ENCODE measurements at regions not wholly inside any gene's neighbourhood (a gene's known extent, or its start where the extent isn't known, plus 50 kb on each side); places are given as distances from the start of the nearest gene placed in this dataset.

DNA sequence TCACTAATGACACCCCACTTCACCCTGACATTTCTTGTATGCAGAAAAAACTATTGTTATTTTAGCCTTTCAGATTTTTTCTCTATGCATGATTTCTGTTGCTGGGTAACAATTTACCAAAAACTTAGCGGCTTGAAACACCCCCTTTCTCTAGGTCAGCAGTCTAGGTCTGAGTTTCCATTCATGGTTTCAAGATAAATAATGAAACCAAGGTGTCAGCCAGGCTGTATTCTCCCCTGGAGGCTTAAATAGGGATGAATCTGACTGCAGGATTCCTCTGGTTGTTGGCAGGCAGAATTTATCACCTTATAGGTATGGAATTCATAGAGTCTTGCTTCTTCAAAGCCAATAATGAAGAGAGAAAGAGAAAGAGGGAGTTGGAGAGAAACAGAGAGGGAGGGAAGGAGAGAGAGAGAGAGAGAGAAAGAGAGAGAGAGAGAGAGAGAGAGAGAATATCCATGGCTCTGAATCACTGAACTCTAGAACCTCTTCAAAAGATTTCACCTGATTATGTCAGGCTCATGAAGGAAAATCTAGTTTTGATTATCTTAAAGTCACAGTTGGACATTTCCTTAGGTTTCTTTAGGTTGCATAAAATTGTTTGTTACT is 1224.6 kb upstream of the LRRTM3 start:
- Histone ChIP-seq H3K23ac (ENCODE audit: low read length) (no peak overlapping the region), H2BK5ac (ENCODE audit: low read length) (no peak overlapping the region), H3K27ac (ENCODE audit: low read depth, low read length) (no peak overlapping the region), H3K9ac (ENCODE audit: low read length) (no peak overlapping the region), H3K18ac (ENCODE audit: low read length) (no peak overlapping the region), H3K4me2 (ENCODE audit: low read length) (no peak overlapping the region), H3K79me1 (ENCODE audit: low read length) (no peaks in the 10 kb centered on the region), H3K27me3 (ENCODE audit: insufficient read depth, low read length, poor library complexity) (no peaks in the 10 kb centered on the region), H2BK15ac (replicated peaks; ENCODE audit: low read depth) (no peak overlapping the region), H3K4ac (ENCODE audit: low read depth, low read length) (no peak overlapping the region), H3K36me3 (ENCODE audit: control insufficient read depth, insufficient read depth, low read length) (no peaks in the 10 kb centered on the region), H3K4me3 (ENCODE audit: low read length) (no peak overlapping the region), H2AK5ac (ENCODE audit: low read length) (no peak overlapping the region), H3K4me1 (ENCODE audit: control insufficient read depth, low read depth, low read length) (no peaks in the 10 kb centered on the region), H4K8ac (ENCODE audit: low read depth, low read length) (no peak overlapping the region), H4K5ac (ENCODE audit: low read length) (no peak overlapping the region), H3K56ac (ENCODE audit: low read length) (no peak overlapping the region), H3K79me2 (ENCODE audit: control insufficient read depth, insufficient read depth, low read length) (no peaks in the 10 kb centered on the region), H2BK120ac (ENCODE audit: low read depth, low read length) (no peak overlapping the region)
- WGBS (ENCODE audit: extremely low coverage, insufficient coverage, low lambda C conversion rate), result no CpG with 5 or more reads among the region's 1 CpG
- no peak for DNase-seq

DNA sequence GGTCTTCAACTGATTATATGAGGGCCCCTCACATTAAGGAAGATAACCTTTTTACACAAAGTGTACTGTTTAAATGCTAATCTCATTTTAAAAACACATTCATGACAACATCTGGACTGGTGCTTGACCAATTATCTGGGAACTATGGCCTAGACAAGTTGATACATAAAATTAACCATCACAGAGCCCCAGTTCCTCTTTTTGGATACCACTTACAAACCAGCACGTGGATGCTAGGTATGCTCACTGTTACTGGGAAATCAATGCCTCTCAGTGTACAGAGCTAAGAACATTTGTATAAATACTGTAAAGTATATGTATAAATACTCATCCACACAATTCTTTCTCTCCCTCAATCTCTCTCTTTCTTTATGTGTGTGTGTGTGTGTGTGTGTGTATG is 1217.8 kb upstream of the LRRTM3 start:
- Histone ChIP-seq H3K23ac (ENCODE audit: low read length) (no peak overlapping the region), H2BK120ac (ENCODE audit: low read depth, low read length) (no peak overlapping the region), H2BK15ac (replicated peaks; ENCODE audit: low read depth) (no peak overlapping the region), H4K8ac (ENCODE audit: low read depth, low read length) (no peak overlapping the region), H4K5ac (ENCODE audit: low read length) (no peak overlapping the region), H3K79me1 (ENCODE audit: low read length) (no peaks in the 10 kb centered on the region), H3K56ac (ENCODE audit: low read length) (no peak overlapping the region), H3K79me2 (ENCODE audit: control insufficient read depth, insufficient read depth, low read length) (no peaks in the 10 kb centered on the region), H2BK5ac (ENCODE audit: low read length) (no peak overlapping the region), H3K27me3 (ENCODE audit: insufficient read depth, low read length, poor library complexity) (no peaks in the 10 kb centered on the region), H3K4me3 (ENCODE audit: low read length) (no peak overlapping the region), H2AK5ac (ENCODE audit: low read length) (no peak overlapping the region), H3K36me3 (ENCODE audit: control insufficient read depth, insufficient read depth, low read length) (no peaks in the 10 kb centered on the region), H3K27ac (ENCODE audit: low read depth, low read length) (no peak overlapping the region), H3K4me2 (ENCODE audit: low read length) (no peak overlapping the region), H3K9ac (ENCODE audit: low read length) (no peak overlapping the region), H3K4me1 (ENCODE audit: control insufficient read depth, low read depth, low read length) (no peaks in the 10 kb centered on the region), H3K18ac (ENCODE audit: low read length) (no peak overlapping the region), H3K4ac (ENCODE audit: low read depth, low read length) (no peak overlapping the region)
- DNase-seq, result no peak
- WGBS (ENCODE audit: extremely low coverage, insufficient coverage, low lambda C conversion rate), result no CpG with 5 or more reads among the region's 1 CpG

DNA sequence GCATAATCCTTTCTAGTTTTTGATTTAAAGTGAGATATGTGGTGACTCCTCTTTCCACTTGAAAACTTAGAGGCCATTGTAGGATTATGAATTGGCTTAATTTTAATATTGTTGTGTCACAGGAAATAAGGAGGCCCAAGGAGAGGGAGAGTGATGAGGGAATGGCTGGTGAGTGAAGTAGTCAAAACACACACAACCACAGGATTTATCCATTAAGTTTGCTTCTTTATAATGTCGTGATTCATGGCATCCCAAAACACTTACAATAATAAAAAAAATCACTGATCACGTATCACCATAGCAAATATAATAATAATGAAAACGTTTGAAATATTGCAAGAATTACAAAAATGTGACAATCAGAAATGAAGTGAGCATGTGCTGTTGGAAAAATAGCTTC is 1215.5 kb upstream of the LRRTM3 start:
- no peak overlapping the region for H4K5ac ChIP-seq (ENCODE audit: low read length)
- H3K56ac ChIP-seq (ENCODE audit: low read length), result no peak overlapping the region
- no peak overlapping the region for H3K4me2 ChIP-seq (ENCODE audit: low read length)
- no peak overlapping the region for H3K4me3 ChIP-seq (ENCODE audit: low read length)
- H3K27ac ChIP-seq (ENCODE audit: low read depth, low read length), result no peak overlapping the region
- no peak overlapping the region for H2BK120ac ChIP-seq (ENCODE audit: low read depth, low read length)
- no peak overlapping the region for H2BK5ac ChIP-seq (ENCODE audit: low read length)
- H4K8ac ChIP-seq (ENCODE audit: low read depth, low read length), result no peak overlapping the region
- H3K36me3 ChIP-seq (ENCODE audit: control insufficient read depth, insufficient read depth, low read length), result no peaks in the 10 kb centered on the region
- no peak overlapping the region for H3K4ac ChIP-seq (ENCODE audit: low read depth, low read length)
- H3K9ac ChIP-seq (ENCODE audit: low read length), result no peak overlapping the region
- no peak overlapping the region for H2AK5ac ChIP-seq (ENCODE audit: low read length)
- no peak overlapping the region for H3K18ac ChIP-seq (ENCODE audit: low read length)
- no peaks in the 10 kb centered on the region for H3K79me2 ChIP-seq (ENCODE audit: control insufficient read depth, insufficient read depth, low read length)
- H3K27me3 ChIP-seq (ENCODE audit: insufficient read depth, low read length, poor library complexity), result no peaks in the 10 kb centered on the region
- no peak for DNase-seq
- H2BK15ac ChIP-seq (replicated peaks; ENCODE audit: low read depth), result no peak overlapping the region
- no peaks in the 10 kb centered on the region for H3K4me1 ChIP-seq (ENCODE audit: control insufficient read depth, low read depth, low read length)
- H3K23ac ChIP-seq (ENCODE audit: low read length), result no peak overlapping the region
- no peaks in the 10 kb centered on the region for H3K79me1 ChIP-seq (ENCODE audit: low read length)
- WGBS (ENCODE audit: extremely low coverage, insufficient coverage, low lambda C conversion rate), result no CpG with 5 or more reads among the region's 3 CpGs

DNA sequence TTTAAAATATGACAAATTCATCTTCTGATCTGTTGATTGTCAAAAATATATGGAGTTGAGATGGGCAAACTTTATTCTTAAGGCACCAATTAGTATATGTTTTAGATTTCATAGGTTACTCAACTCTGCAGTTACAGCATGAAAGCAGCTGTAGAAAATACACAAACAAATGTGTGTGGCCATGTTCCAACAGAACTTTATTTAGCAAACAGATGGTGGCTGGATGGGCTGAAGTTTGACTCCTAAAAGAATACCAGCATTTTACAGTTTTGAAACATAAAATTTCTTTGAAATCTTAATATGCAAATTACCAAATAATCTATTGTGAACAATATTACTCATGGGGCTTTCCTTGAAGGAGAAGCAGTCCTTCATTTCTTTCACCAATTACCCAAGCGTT is 1206.0 kb upstream of the LRRTM3 start:
- H3K79me1 ChIP-seq (ENCODE audit: low read length), result no peaks in the 10 kb centered on the region
- no peak overlapping the region for H3K4me2 ChIP-seq (ENCODE audit: low read length)
- H2BK120ac ChIP-seq (ENCODE audit: low read depth, low read length), result no peak overlapping the region
- no peak overlapping the region for H2BK15ac ChIP-seq (replicated peaks; ENCODE audit: low read depth)
- H3K79me2 ChIP-seq (ENCODE audit: control insufficient read depth, insufficient read depth, low read length), result no peaks in the 10 kb centered on the region
- H3K18ac ChIP-seq (ENCODE audit: low read length), result no peak overlapping the region
- no peak overlapping the region for H4K8ac ChIP-seq (ENCODE audit: low read depth, low read length)
- H3K4me1 ChIP-seq (ENCODE audit: control insufficient read depth, low read depth, low read length), result no peaks in the 10 kb centered on the region
- no peak overlapping the region for H3K4ac ChIP-seq (ENCODE audit: low read depth, low read length)
- H4K5ac ChIP-seq (ENCODE audit: low read length), result no peak overlapping the region
- H3K56ac ChIP-seq (ENCODE audit: low read length), result no peak overlapping the region
- H3K36me3 ChIP-seq (ENCODE audit: control insufficient read depth, insufficient read depth, low read length), result no peaks in the 10 kb centered on the region
- no peak overlapping the region for H3K9ac ChIP-seq (ENCODE audit: low read length)
- no peaks in the 10 kb centered on the region for H3K27me3 ChIP-seq (ENCODE audit: insufficient read depth, low read length, poor library complexity)
- no CpG with 5 or more reads among the region's 1 CpG for WGBS (ENCODE audit: extremely low coverage, insufficient coverage, low lambda C conversion rate)
- no peak for DNase-seq
- no peak overlapping the region for H3K4me3 ChIP-seq (ENCODE audit: low read length)
- H2AK5ac ChIP-seq (ENCODE audit: low read length), result no peak overlapping the region
- no peak overlapping the region for H3K27ac ChIP-seq (ENCODE audit: low read depth, low read length)
- no peak overlapping the region for H3K23ac ChIP-seq (ENCODE audit: low read length)
- no peak overlapping the region for H2BK5ac ChIP-seq (ENCODE audit: low read length)

DNA sequence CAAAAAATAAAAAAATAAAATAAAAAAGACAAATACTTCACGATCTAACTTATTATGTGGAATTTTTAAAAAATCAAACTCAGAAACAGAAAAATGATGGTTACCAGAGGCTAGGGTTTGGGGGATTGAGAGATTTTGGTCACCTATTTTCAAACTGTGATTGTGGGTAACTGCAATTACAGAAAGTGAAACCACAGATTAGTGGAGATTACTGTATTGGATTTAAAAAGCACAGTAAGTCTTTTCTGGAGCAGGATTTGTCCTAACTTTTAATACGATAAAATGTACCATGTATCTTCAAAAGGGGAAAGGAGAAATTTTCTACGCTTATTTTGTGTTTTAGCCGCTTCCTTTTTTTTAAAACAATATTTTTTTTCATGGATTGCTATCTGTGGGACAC is 1204.9 kb upstream of the LRRTM3 start:
- Histone ChIP-seq H2AK5ac (ENCODE audit: low read length) (no peak overlapping the region), H3K36me3 (ENCODE audit: control insufficient read depth, insufficient read depth, low read length) (no peaks in the 10 kb centered on the region), H2BK15ac (replicated peaks; ENCODE audit: low read depth) (no peak overlapping the region), H4K5ac (ENCODE audit: low read length) (no peak overlapping the region), H2BK120ac (ENCODE audit: low read depth, low read length) (no peak overlapping the region), H3K4ac (ENCODE audit: low read depth, low read length) (no peak overlapping the region), H3K4me1 (ENCODE audit: control insufficient read depth, low read depth, low read length) (no peaks in the 10 kb centered on the region), H4K8ac (ENCODE audit: low read depth, low read length) (no peak overlapping the region), H3K4me3 (ENCODE audit: low read length) (no peak overlapping the region), H3K79me2 (ENCODE audit: control insufficient read depth, insufficient read depth, low read length) (no peaks in the 10 kb centered on the region), H3K18ac (ENCODE audit: low read length) (no peak overlapping the region), H3K56ac (ENCODE audit: low read length) (no peak overlapping the region), H3K9ac (ENCODE audit: low read length) (no peak overlapping the region), H3K27me3 (ENCODE audit: insufficient read depth, low read length, poor library complexity) (no peaks in the 10 kb centered on the region), H3K4me2 (ENCODE audit: low read length) (no peak overlapping the region), H3K79me1 (ENCODE audit: low read length) (no peaks in the 10 kb centered on the region), H3K27ac (ENCODE audit: low read depth, low read length) (no peak overlapping the region), H3K23ac (ENCODE audit: low read length) (no peak overlapping the region), H2BK5ac (ENCODE audit: low read length) (no peak overlapping the region)
- no CpG with 5 or more reads among the region's 4 CpGs for WGBS (ENCODE audit: extremely low coverage, insufficient coverage, low lambda C conversion rate)
- no peak for DNase-seq

DNA sequence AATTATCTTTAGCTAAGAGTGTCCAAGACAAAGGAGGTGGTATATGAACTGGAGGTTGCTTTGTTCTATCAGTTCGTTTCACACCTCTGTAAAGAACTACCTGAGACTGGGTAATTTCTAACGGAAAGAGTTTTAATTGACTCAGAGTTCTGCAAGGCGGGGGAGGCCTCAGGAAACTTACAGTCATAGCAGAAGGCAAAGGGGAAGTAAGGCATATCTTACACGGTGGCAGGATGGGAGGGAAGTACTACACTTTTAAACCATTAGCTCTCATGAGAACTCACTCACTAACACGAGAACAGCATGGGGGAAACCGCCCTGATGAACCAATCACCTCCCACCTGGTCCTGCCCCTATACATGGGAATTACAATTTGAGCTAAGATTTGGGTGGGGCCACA is 1202.3 kb upstream of the LRRTM3 start:
- no peak overlapping the region for H3K23ac ChIP-seq (ENCODE audit: low read length)
- no peak for DNase-seq
- no peak overlapping the region for H3K27ac ChIP-seq (ENCODE audit: low read depth, low read length)

More for the DNA sequence above, 1202.3 kb upstream of the LRRTM3 start:
- Histone ChIP-seq H2AK5ac (ENCODE audit: low read length) (no peak overlapping the region), H4K5ac (ENCODE audit: low read length) (no peak overlapping the region), H3K36me3 (ENCODE audit: control insufficient read depth, insufficient read depth, low read length) (no peaks in the 10 kb centered on the region), H3K4me2 (ENCODE audit: low read length) (no peak overlapping the region), H3K56ac (ENCODE audit: low read length) (no peak overlapping the region), H3K4ac (ENCODE audit: low read depth, low read length) (no peak overlapping the region), H2BK5ac (ENCODE audit: low read length) (no peak overlapping the region), H2BK15ac (replicated peaks; ENCODE audit: low read depth) (no peak overlapping the region), H2BK120ac (ENCODE audit: low read depth, low read length) (no peak overlapping the region), H3K18ac (ENCODE audit: low read length) (no peak overlapping the region), H3K4me3 (ENCODE audit: low read length) (no peak overlapping the region), H3K79me1 (ENCODE audit: low read length) (no peaks in the 10 kb centered on the region), H3K79me2 (ENCODE audit: control insufficient read depth, insufficient read depth, low read length) (no peaks in the 10 kb centered on the region), H3K4me1 (ENCODE audit: control insufficient read depth, low read depth, low read length) (no peaks in the 10 kb centered on the region), H4K8ac (ENCODE audit: low read depth, low read length) (no peak overlapping the region), H3K27me3 (ENCODE audit: insufficient read depth, low read length, poor library complexity) (no peaks in the 10 kb centered on the region), H3K9ac (ENCODE audit: low read length) (no peak overlapping the region)
- WGBS (ENCODE audit: extremely low coverage, insufficient coverage, low lambda C conversion rate), result no CpG with 5 or more reads among the region's 6 CpGs

All from mesendoderm (in vitro differentiated cells).